SK-N-SH (cell line): ENCODE measurements at regions not wholly inside any gene's neighbourhood (a gene's known extent, or its start where the extent isn't known, plus 50 kb on each side); places are given as distances from the start of the nearest gene placed in this dataset.

ENCODE experiments used
- POLR2AphosphoS5 ChIP-seq: IDR thresholded peaks from 2 replicates; pipeline ENCODE4 v1.6.1; 2012; ENCODE audit warnings: low read depth, low read length
- RCOR1 ChIP-seq: fragments of 150-350 bp; IDR thresholded peaks from 2 replicates; pipeline ENCODE4 v1.6.1; 2017; ENCODE audit warnings: antibody characterized with exemption, low read length
- TCF12 ChIP-seq: IDR thresholded peaks from 2 replicates; pipeline ENCODE4 v1.4.0; 2012
- TF ChIP-seq, protein P1 (sequence below): IDR thresholded peaks from 2 replicates; pipeline ENCODE4 v1.6.1; 2012; ENCODE audit warnings: mild to moderate bottlenecking, low read depth, low read length, moderate library complexity

DNA sequence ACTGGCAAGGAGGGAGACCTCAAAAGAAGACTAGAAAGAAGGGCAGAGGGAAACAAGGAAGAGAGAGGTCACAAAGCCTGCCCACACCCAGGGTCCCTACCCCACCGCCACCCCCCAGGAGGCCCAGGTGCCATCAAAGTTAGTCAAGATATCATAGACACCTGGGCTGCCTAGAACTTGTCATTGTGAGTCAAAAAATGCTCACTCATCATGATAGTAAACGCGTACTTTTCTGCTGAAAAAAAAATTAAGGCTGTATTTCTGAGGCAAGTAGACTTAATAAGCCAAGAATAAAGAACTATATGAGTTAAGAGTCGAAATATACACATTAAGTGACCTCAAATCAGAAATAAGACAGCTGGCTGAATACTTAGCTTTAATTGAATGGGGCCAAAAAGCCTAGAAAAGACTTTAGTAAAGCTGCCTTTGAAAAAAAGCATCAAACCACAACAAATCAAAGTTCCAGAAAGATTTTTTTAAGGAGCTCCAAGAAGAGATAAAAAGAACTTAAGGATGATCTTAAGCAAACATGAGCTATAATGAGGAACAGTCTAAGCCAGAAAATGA lies 415.5 kb upstream of the PPP2R3A start:
- TF ChIP-seq RCOR1, result no peak
- TF ChIP-seq POLR2AphosphoS5, result no peak
- TF ChIP-seq, protein P1, sequence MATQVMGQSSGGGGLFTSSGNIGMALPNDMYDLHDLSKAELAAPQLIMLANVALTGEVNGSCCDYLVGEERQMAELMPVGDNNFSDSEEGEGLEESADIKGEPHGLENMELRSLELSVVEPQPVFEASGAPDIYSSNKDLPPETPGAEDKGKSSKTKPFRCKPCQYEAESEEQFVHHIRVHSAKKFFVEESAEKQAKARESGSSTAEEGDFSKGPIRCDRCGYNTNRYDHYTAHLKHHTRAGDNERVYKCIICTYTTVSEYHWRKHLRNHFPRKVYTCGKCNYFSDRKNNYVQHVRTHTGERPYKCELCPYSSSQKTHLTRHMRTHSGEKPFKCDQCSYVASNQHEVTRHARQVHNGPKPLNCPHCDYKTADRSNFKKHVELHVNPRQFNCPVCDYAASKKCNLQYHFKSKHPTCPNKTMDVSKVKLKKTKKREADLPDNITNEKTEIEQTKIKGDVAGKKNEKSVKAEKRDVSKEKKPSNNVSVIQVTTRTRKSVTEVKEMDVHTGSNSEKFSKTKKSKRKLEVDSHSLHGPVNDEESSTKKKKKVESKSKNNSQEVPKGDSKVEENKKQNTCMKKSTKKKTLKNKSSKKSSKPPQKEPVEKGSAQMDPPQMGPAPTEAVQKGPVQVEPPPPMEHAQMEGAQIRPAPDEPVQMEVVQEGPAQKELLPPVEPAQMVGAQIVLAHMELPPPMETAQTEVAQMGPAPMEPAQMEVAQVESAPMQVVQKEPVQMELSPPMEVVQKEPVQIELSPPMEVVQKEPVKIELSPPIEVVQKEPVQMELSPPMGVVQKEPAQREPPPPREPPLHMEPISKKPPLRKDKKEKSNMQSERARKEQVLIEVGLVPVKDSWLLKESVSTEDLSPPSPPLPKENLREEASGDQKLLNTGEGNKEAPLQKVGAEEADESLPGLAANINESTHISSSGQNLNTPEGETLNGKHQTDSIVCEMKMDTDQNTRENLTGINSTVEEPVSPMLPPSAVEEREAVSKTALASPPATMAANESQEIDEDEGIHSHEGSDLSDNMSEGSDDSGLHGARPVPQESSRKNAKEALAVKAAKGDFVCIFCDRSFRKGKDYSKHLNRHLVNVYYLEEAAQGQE, result no peak
- no peak for TF ChIP-seq TCF12
